Stimulated activated CD8-positive, alpha-beta memory T cell treated with anti-CD3 and anti-CD28 coated beads, Interleukin-15, amount 100 ng/mL, for 4 hours (primary cell): ENCODE measurements at regions not wholly inside any gene's neighbourhood (a gene's known extent, or its start where the extent isn't known, plus 50 kb on each side); places are given as distances from the start of the nearest gene placed in this dataset.
"Not testable (repeated sequence)": the region's sequence is repeated elsewhere in the genome, so short reads cannot be mapped to it uniquely, and the experiment has no call there.

ENCODE experiments used
- DNase-seq, 2 donors: peaks; one replicate each; pipeline ENCODE4 v3.0.0-alpha.2; 2020; ENCODE audit warnings: low read depth in 2 of 2

DNA sequence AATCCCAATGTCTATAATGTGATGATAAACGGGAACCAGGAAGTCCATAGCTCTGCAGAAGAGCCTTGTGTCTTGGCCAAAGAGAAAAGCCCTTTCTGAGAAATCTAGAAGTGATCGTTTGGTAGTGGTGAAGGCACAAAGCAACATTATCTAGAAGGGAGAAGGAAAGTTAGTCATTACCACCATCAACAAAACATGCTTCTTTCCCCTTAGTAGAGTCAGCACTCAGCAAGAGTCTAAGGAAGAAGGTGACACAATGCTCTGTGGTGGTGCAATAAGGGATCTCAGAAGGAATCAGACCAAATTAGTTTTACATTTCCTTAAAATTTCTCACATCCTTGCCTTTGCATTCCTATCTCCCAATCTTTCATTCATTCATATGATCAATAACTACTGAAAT, 134.4 kb upstream of the PRDX6 start:
- no peak for DNase-seq

DNA sequence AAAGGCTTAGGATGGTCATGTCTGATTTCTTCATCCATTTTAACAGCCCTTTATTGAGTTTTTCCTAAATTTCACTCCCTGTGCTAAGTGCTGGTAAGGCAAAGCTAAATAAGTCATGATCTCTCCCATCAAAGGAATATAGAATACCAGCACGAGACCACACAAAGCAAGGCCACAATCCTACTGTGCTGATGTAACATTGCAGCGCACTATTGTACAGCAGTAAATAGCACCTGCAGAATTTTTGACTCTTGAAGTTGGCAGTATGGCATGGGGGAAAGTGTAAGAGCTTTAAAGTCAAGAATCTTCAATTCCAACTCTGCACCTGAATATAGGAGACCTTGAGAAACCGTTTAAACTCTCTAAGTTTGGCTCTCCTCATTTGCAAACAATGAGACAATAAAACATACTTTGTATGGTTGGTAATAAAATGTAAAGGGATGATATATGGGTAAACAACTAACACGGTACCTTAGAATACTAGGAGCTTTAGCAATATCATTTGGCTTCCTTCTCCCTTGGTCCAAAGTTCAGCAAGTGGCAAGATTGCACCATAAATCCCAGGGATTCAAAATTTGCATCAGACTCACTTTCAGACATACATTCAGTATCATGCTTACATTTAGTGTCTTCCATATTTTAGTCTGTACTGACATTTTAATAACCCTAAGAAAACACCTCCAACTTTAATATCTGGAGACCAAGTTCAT, 132.9 kb upstream of the PRDX6 start:
- no peak for DNase-seq

DNA sequence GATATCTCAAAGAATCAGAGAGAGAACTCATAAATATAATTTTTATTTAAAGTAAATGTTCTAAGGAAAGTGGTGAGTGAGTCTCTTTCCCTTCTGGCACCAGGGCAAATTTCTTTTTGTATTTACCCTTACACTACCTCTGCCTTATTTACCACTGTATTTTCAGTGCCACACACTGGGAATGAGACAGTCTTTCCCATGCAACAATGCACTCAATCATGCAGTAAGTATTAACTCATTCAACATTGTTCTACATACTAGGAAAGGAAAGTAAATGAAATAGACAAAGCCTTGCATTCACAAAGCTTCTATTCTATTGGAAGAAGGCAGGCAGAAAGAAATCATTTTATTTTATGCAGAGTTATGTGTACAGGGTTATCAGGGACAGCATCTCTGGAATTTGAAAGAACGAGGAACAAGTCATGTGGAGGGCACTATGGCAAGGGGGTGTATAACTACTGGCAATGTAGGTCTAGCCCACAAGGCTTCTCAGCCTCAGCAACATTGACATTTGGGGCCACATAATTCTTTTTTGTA, 129.8 kb upstream of the PRDX6 start:
- DNase-seq: no peak

DNA sequence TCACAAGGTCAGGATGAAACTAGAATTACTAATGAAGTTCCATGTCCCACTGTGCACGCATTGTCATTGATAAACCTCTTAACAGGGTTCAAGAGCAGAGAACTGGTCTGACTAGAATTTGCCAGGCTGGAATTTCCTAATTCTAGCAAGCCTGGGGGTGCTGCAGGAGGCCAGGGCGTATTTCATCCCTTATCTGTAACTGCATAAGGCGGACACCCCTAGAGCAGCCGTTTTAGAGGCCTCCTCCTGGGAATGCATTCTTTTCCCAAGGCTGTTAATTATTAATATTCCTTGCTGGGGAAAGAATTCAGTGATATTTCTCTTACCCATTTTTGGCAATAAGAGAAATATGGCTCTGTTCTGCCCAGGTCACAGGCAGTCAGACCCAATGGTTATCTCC, 124.5 kb upstream of the PRDX6 start:
- DNase-seq: not testable (repeated sequence)

DNA sequence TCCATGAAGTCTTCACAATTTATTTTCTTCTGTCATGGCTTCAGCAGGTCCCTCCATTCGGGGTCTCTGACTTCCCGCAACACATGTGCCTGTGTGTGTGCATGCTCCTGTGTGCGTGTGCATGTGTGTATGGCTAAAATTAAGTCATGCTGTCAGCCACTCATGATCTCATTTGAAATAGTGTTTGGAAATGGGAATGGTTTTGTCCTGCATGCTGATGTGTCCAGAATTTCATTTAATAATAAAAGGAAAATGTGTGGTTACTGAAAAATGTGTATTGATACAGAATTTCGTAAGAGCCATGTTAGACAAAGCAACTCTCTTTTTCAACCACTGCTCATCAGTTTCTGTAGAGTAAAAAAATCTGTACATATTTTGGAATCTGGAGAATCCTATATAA, 123.8 kb upstream of the PRDX6 start:
- no peak for DNase-seq

DNA sequence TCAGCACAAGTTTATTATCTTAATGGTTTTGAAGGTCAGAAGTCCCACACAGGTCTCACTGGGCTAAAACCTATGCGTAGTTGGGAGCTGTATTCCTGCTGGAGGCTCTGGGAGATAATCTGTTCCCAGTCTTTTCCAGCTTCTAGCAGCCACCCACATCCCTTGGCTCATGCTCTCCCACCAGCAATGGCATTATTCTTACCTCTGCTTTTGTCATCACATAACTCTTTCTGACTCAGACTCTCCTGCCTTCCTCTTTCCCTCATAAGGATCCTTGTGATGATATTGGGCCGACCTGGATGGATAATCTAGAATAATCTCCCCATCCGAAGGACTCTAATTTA, 122.2 kb upstream of the PRDX6 start:
- DNase-seq: no peak

DNA sequence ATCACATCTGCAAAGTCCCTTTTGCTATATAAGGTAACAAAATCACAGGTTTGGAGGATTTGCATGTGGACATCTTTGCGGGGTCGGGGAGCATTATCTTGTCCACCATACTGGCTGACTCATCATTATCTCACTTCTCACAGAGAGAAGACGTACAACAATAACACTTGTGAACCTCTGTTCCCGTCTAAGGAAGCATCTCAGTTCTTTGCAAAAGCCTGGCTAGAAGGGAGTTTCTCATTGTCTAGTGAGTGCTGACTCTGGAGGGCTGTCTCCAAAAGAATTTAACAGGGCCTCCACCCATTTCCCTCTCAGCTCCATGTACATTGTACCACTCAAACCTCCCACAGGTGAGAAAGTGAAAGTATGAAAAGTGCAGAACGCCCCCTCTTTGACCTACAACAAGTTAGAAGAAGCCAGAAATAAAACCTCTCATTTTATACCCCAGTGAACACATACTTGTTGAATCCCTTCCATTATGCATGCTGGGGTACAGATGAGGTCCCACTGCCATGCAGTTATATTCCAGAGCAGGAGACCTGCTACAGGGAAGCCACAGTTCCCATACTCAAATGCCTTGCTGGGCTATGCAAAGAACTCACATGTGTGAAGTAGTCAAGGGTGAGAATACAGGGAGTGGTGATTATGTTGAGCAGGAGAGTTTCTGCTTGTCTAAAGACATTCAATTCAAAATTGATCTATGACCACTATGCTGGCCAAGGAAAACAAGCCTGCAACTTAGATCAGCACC, 121.7 kb upstream of the PRDX6 start:
- DNase-seq: no peak

DNA sequence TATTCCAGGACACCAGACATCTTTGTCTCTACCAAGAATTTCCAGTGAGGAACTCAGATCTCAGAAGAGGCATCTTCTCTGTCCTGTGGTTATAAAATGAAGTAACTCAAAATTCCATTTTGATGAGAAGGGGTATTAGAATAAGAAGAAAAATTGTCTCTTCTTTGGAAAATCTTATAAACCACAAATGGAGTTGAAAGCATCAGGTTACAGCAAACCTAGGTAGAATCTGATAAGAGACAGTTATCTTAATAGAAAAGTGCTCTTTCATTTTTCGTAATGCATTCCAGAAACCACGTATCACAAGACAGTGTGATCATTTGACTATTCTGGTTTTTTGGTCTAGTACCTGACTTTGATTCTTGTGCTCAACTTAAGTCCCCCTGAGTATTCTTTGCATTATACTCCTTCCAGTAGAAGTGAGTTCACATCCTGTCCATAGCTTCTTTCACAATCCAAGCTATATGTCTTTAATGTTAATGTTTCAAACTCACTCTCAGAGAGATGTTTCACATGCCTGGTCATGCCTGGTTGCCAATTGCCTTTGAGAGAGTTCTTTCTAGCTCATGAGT, 120.9 kb upstream of the PRDX6 start:
- DNase-seq: no peak

DNA sequence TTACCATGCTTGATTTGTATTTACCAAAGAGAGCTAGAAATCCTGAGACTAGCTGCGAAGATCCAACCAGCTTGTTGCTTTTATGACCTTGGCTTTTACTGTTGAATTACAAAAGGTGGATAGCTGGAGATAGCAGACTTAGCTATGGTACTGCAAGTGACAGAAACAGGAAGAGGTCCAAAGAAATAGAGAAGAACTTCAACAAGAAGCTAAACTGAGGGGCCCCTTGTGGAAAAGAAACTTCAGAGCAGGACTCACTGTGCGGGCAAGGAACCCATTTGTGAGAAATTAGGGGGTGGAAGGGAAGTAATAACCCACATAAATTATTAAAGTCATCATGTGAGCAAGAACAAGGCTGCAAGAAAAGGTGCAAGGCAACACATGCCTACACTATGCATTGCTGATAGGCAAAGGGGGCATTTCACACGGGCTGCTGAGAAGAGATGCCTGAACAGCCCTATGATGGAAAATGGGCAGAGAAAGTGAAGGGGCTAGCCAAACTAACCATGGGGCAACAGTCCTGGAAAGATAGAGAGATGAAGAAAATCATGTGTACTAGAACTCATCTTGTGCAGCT, 116.6 kb upstream of the PRDX6 start:
- DNase-seq: no peak

DNA sequence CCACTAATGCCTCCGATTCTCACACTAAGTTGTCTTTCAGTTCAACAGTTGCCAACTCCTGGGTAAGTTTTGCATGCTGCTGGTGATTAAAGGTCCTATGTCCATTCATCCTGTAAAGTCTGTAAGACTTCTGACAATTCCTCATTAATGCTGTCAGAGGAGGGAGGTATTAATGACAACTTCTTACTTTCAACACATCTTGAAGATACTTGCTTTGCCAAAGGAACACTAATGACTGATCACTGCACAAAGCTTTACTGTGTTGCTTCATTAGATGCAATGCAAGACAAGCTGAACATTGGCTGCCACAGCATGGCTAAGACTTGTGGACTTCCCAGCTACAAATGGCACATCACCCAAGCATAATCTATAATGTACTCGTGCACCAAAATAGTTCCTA, 114.6 kb upstream of the PRDX6 start:
- no peak for DNase-seq

DNA sequence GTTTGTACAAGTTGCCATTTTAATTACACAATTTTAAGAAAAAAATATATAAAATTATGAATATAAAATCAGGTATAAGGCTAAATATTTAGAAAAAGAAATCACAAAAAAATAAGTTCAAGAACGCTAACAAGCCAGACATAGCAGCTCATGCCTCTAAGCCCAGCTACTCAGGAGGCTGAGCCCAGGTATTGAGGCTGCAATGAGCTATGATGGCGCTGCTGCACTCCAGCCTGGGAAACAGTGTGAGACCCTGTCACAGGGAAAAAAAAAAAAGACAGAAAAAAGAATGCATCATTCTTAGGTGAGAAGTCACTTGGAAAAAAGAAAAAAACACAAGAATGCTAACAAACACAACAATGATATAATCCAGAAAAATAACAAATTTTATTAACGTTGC, 112.3 kb upstream of the PRDX6 start:
- no peak for DNase-seq

DNA sequence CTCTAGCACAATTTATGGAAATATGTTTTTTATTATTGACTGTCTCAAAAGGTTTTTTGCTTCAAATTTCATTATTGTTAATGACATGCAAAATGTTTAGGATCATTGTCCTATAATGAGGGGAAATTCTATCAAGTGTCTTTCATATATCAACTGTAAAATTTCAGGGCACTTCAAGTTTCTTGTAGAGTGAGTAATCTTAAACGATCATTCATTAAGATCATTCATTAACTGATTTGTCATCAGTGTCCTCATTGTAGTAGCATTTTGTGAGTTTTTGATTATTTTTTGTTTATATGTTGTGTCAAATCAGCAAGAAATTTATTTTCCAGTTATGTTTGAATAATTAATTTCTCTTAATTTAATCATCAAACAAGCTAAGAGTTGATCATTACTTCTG, 111.8 kb upstream of the PRDX6 start:
- DNase-seq: no peak

DNA sequence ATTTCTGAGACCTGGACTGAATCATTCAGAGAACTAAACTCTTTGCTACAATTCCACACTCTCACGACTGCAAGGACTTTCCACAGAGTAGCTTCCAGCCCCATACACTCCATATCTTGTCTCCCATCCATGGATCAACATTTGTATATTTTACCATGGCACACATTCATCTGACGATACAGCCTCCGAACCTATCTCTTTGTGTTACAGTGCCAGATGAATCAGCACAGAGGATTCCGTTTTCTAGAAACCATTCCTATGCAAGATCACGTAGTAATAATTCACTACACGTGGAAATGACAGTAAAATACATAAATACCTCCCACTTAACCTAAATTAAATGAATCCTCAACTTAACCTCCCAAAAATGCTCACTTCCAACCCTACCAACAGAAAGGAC, 110.0 kb upstream of the PRDX6 start:
- DNase-seq: no peak

DNA sequence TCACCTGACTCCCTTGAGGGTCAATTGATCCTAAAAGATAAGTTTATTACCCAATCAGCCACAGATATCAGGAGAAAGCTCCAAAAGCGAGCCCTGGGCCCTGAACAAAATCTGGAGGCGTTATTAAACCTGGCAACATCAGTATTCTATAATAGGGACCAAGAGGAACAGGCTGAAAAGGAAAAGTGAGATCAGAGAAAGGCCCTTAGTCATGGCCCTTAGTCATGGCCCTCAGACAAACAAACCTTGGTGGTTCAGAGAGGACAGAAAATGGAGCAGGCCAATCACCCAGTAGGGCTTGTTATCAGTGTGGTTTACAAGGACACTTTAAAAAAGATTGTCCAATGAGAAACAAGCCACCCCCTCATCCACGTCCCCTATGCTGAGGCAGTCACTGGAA, 106.5 kb upstream of the PRDX6 start:
- not testable (repeated sequence) for DNase-seq

DNA sequence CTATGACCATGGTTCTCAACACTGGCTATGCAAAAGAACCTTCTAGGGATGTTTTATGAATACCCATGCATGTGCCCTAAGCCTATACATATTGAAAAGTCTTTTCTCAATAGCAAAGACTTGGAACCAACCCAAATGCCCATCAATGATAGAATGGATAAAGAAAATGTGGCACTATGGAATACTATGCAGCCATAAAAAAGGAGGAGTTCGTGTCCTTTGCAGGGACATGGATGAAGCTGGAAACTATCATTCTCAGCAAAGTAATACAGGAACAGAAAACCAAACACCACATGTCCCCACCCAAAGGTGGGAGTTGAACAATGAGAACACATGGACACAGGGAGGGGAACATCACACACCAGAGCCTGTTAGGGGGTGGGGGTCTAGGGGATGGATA, 101.1 kb upstream of the PRDX6 start:
- not testable (repeated sequence) for DNase-seq

DNA sequence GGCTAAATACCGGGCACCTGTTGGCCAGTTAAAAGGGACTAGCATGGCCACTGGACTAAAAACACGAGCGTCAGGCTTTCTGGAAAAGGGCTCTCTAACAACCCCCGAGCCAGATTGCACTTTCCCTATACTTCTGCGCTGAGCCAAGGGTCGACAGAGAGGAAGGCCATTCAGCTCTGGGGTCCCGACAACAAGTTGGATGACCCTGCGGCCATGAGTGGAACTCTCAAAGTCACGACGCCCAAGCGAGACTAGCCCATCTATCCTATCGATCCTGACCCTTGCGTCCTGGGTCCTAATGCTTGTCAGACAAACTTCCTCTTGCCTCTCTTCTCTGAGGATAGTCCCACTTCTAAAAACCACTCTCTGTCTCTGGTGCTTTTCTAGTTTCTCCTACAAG, 99.9 kb upstream of the PRDX6 start:
- DNase-seq: no peak

DNA sequence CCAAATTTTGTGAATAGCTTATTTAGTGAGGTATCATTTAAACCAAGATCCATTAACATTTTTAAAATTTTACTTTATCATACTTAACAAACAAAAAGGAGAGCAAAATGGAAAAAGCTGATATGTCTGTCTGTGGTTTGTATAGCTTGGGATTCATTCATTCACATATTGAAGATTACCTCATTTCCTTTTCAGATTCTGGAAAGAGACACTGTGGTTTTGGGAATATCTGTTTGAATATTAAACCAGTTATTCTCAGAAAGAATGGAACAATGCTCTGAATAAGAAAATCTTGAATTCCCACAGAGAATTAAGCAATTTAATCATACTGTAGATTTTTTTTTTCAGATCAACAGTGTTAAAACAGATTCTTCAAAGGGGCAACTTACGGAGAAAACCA, 93.8 kb upstream of the PRDX6 start:
- DNase-seq: no peak

DNA sequence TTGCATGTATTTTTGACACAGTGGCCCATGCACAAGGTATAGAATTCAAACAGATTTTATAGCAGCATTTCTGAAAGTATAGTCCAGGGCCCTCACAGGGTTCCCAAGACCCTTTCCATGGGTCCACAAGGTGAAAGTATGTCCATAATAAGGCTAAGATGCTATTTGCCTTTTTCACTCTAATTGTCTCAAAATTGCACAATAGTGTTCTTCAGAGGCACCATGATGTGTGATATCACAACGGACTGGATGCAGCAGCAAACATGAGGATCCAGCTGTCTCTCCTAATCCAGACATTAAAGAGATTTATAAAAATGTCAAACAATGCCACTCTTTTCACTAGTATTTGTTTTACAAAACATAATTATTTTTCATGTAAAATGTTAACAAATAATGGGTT, 88.8 kb upstream of the PRDX6 start:
- no peak for DNase-seq

DNA sequence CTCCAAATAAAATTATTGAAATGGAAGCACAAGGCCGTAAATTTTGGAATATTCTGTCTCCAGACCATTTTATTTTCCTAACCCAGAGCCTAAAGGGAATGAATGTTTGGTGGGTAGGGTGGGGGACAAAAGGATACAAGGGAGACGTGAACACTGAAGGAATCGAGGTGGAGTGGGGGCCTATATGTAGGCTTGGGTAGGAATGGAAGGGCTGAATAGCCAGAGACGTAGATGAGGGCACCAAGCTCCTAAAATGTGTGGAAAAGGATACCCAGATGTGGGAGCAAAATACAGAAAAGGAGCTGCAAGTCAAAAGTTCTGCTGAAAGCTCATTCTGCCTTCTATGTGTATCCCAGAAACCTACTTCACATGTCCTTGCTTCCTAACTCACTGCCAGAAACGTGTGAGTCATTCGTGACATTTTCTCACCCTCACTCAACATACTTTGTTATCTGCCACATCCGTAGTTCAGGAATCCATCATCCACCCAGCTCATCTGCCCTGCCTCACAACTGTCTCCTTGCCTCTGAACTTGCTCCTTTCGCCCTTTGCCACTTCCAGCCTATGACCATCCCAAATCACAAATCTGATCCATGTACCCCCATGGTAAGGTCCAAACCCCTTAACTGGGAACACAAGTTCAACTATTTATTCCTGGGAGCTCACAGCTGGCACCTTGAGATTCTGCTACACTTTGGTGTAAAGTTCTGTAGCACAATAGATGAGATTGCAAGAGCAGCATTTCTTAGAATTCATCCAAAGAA, 84.1 kb upstream of the PRDX6 start:
- no peak for DNase-seq

DNA sequence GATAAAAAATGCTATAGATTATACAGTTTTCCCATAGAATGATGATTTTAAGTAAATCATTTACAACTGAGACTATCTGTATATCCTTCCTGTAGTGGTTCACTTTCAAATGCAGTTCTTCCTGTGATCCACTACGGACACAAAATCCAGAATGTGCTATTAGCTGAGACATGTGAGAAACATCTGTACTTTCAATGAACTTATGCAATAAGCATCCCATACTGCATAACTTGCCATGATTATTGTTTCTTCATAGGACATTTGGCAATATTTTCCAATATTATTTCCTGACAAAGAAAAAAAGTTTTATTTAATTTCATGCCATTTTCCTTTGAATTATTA, 83.5 kb upstream of the PRDX6 start:
- no peak for DNase-seq

DNA sequence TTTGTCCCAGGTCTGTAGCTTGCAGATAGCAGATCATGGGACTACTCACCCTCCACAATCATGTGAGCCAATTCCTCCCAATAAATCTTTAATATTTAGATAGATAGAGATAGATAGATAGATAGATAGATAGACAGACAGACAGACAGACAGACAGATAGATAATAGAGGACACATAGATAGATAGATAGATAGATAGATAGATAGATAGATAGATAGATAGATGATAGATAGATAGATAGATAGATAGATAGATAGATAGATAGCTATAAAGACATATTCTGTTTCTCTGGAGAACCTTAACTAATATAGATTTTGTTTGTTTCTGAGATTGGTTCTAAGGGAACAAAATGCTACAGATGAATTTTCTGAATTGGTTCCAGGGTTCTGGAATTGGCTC, 82.3 kb upstream of the PRDX6 start:
- DNase-seq: not testable (repeated sequence)

DNA sequence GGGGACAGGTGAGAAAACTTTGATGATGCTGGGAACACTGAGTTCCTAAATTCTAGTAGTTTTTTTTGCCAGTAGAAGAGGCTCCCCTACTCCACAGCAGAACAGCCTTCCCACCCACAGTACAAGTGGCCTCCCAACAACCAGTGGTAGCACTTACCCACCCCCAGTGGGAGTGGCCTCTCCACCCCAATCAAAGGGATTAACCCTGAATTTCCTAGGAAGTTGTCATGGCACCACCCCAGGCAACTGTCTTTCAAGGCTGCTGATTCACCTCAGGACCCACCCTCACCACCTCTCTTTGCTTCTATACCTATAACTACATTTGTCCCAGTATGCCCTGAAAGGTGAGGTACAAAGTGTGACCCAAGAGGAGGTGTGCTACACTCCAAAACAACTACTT, 81.4 kb upstream of the PRDX6 start:
- no peak for DNase-seq
